GM12892 (cell line): ENCODE measurements at regions not wholly inside any gene's neighbourhood (a gene's known extent, or its start where the extent isn't known, plus 50 kb on each side); places are given as distances from the start of the nearest gene placed in this dataset.

Experiments
- POLR2A ChIP-seq: IDR thresholded peaks from 2 replicates; pipeline ENCODE4 v1.6.1; 2011; ENCODE audit warnings: low read depth, low read length, control low read depth
- POLR2AphosphoS5 ChIP-seq: IDR thresholded peaks from 2 replicates; pipeline ENCODE4 v1.6.1; 2011; ENCODE audit warnings: low read depth, low read length, control low read depth
- TAF1 ChIP-seq: IDR thresholded peaks from 2 replicates; pipeline ENCODE4 v1.6.1; 2011; ENCODE audit warnings: low read depth, mild to moderate bottlenecking, control low read depth, low read length, borderline replicate concordance

GRCh38 chr14:98728836-98729235, 543.2 kb downstream of the BCL11B start:
- TF ChIP-seq POLR2A (no peak), POLR2AphosphoS5 (no peak), TAF1 (no peak)
